ENCODE measurements at regions not wholly inside any gene's neighbourhood (a gene's known extent, or its start where the extent isn't known, plus 50 kb on each side); places are given as distances from the start of the nearest gene placed in this dataset.
"Not testable (repeated sequence)": the region's sequence is repeated elsewhere in the genome, so short reads cannot be mapped to it uniquely, and the experiment has no call there.

GRCh38 chr2:117607202-117607601 lies 207.3 kb upstream of the DDX18 start:
- TF ChIP-seq CTCF (IDR thresholded peaks at IDR 0.05; ENCODE audit: low read depth, low read length): no peak
- no peak overlapping the region for H3K4me3 ChIP-seq (replicated peaks in 1 of 2; ENCODE audit: low read depth in 2 of 2, low read length in 2 of 2)
- DNase-seq (ENCODE audit: low read depth in 2 of 2): no peak

GRCh38 chr2:117613101-117613500 lies 201.4 kb upstream of the DDX18 start:
- no peak for DNase-seq (ENCODE audit: low read depth in 2 of 2)
- no peak overlapping the region for H3K4me3 ChIP-seq (replicated peaks in 1 of 2; ENCODE audit: low read depth in 2 of 2, low read length in 2 of 2)
- no peak for TF ChIP-seq CTCF (IDR thresholded peaks at IDR 0.05; ENCODE audit: low read depth, low read length)

- no peak overlapping the region for H3K4me3 ChIP-seq (replicated peaks in 1 of 2; ENCODE audit: low read depth in 2 of 2, low read length in 2 of 2)
- no peak for TF ChIP-seq CTCF (IDR thresholded peaks at IDR 0.05; ENCODE audit: low read depth, low read length)
- no peak for DNase-seq (ENCODE audit: low read depth in 2 of 2)
These were observed 200.2 kb upstream of the DDX18 start for GRCh38 chr2:117614296-117614695.

- no peak overlapping the region for H3K4me3 ChIP-seq (replicated peaks in 1 of 2; ENCODE audit: low read depth in 2 of 2, low read length in 2 of 2)
- DNase-seq (ENCODE audit: low read depth in 2 of 2): no peak
- TF ChIP-seq CTCF (IDR thresholded peaks at IDR 0.05; ENCODE audit: low read depth, low read length): no peak
These were observed 199.5 kb upstream of the DDX18 start for GRCh38 chr2:117614823-117615534.

GRCh38 chr2:117618607-117619006 lies 195.9 kb upstream of the DDX18 start:
- no peak for TF ChIP-seq CTCF (IDR thresholded peaks at IDR 0.05; ENCODE audit: low read depth, low read length)
- no peak for DNase-seq (ENCODE audit: low read depth in 2 of 2)

GRCh38 chr2:117621326-117621725 lies 193.2 kb upstream of the DDX18 start:
- H3K4me3 ChIP-seq (replicated peaks in 1 of 2; ENCODE audit: low read depth in 2 of 2, low read length in 2 of 2): no peak overlapping the region
- DNase-seq (ENCODE audit: low read depth in 2 of 2): no peak
- no peak for TF ChIP-seq CTCF (IDR thresholded peaks at IDR 0.05; ENCODE audit: low read depth, low read length)

More at GRCh38 chr2:117618607-117619006, 195.9 kb upstream of the DDX18 start:
- no peak overlapping the region for H3K4me3 ChIP-seq (replicated peaks in 1 of 2; ENCODE audit: low read depth in 2 of 2, low read length in 2 of 2)

- H3K4me3 ChIP-seq (replicated peaks in 1 of 2; ENCODE audit: low read depth in 2 of 2, low read length in 2 of 2); DNase-seq (ENCODE audit: low read depth in 2 of 2): not testable (repeated sequence)
These were observed 191.3 kb upstream of the DDX18 start for GRCh38 chr2:117623175-117623574.

Measured in cardiac fibroblast (primary cell).